GM10266 (cell line): ENCODE measurements at regions not wholly inside any gene's neighbourhood (a gene's known extent, or its start where the extent isn't known, plus 50 kb on each side); places are given as distances from the start of the nearest gene placed in this dataset.

Experiments used
- DNase-seq: peaks from one replicate; pipeline ENCODE4 v3.0.0; 2012; ENCODE audit errors: extremely low spot score
- CTCF ChIP-seq: IDR thresholded peaks from 2 replicates; pipeline ENCODE4 v1.5.1; 2012; ENCODE audit warnings: mild to moderate bottlenecking, low read depth; ENCODE audit not compliant: control insufficient read depth, insufficient read depth; ENCODE audit errors: missing control alignments

GRCh38 chr6:105991561-105992314 is 94.4 kb upstream of the PRDM1 start:
- no peak for TF ChIP-seq CTCF

GRCh38 chr6:105990151-105990550 is 96.0 kb upstream of the PRDM1 start:
- no peak for TF ChIP-seq CTCF
- DNase-seq = no peak

More at GRCh38 chr6:105991561-105992314, 94.4 kb upstream of the PRDM1 start:
- peak; percentile 47 for DNase-seq

- no peak for DNase-seq
- no peak for TF ChIP-seq CTCF
Measured at GRCh38 chr6:105988812-105989577, 97.1 kb upstream of the PRDM1 start.

GRCh38 chr6:105988321-105988720 is 97.8 kb upstream of the PRDM1 start:
- DNase-seq = no peak
- TF ChIP-seq CTCF = no peak

- TF ChIP-seq CTCF = no peak
- DNase-seq = no peak
Measured at GRCh38 chr6:105987516-105987915, 98.6 kb upstream of the PRDM1 start.

GRCh38 chr6:105986998-105987397 is 99.1 kb upstream of the PRDM1 start:
- DNase-seq = no peak
- TF ChIP-seq CTCF = no peak
